ENCODE measurements at regions not wholly inside any gene's neighbourhood (a gene's known extent, or its start where the extent isn't known, plus 50 kb on each side); places are given as distances from the start of the nearest gene placed in this dataset.

- TF ChIP-seq YY1 (IDR thresholded peaks at IDR 0.05; ENCODE audit: low read depth, low read length) (no peak), ATF3 (IDR thresholded peaks at IDR 0.05; ENCODE audit: insufficient read depth, low read depth, low read length) (no peak)
These were observed 98.5 kb upstream of the IFNG-AS1 start (continued) for GRCh38 chr12:67890726-67891258.

Measured in H1 (cell line).